Activated naive CD4-positive, alpha-beta T cell treated with anti-CD3 and anti-CD28 coated beads, Interleukin-2, amount 50 U/mL, for 72 hours (primary cell): ENCODE measurements at regions not wholly inside any gene's neighbourhood (a gene's known extent, or its start where the extent isn't known, plus 50 kb on each side); places are given as distances from the start of the nearest gene placed in this dataset.

Experiments used
- ATAC-seq, 2 donors: fragments of 150-1000 bp; cut with Tn5 transposase; 2 replicates each; pipeline ENCODE4 v1.10.0; 2021; ENCODE audit warnings: mild to moderate bottlenecking in 2 of 2, moderate library complexity in 2 of 2
- DNase-seq, 2 donors: peaks; one replicate each; pipeline ENCODE4 v3.0.0; 2021 to 2022; ENCODE audit warnings: low spot score in 2 of 2
- H3K27ac Mint-ChIP-seq, 2 donors: one replicate each; pipeline ENCODE4 v1.8.0; 2022; ENCODE audit warnings: mild to moderate bottlenecking in 2 of 2, mixed read lengths in 2 of 2
- H3K36me3 Mint-ChIP-seq, 2 donors: one replicate each; pipeline ENCODE4 v1.8.0; 2022; ENCODE audit warnings: mixed read lengths in 2 of 2
- H3K9me3 Mint-ChIP-seq, 2 donors: one replicate each; pipeline ENCODE4 v1.8.0; 2022; ENCODE audit warnings: mixed read lengths in 2 of 2

DNA sequence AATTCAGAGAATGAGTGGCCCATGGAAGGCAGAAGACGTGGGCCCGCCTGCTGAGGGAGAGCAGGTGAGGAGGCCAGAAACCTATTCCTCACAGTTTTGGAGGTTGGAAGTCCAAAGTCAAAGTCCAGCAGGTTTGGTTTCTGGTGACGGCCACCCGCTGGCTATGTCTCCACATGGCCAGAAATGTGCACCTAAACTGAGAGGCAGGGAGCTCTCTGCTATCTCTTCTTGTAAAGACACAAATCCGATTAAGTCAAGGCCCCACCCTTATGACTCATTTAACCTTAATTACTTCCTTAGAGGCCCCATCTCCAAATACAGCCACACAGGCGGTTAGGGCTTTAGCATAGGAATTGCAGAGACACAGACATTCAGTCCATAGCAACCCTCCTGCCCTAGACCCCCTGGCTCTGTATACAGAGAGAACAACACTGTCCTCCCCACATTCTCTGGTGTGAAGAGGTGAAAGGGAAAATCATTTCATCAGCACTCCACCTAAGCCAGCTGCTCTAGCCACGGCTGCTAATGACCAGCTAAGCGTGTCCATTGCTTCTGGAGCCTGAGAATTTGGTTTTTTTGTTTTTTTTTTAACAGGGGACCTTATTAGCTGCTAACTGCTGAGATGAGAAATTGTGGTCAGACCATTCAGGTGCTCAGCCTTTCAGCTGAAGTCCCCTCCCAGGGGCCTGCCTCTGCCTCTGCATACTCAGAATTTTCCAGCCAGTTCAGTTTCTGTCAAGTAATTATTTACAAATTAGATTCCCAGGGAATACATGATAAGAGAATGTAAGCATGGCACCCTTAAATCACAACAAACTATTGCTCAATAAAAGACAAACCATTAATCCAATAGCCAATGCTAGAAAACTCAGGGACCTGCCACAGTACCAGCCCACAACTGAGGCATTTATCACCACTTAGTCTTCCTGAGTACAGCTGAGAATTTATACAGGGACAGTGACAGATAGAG is 368.7 kb upstream of the ID2 start:
- ATAC-seq (no peak), DNase-seq (no peak)
- peaks cover 0 to 4% of the 10 kb centered on the region in 2 donors for H3K9me3 Mint-ChIP-seq
- H3K27ac Mint-ChIP-seq: no peak overlapping the region
- no peaks in the 10 kb centered on the region for H3K36me3 Mint-ChIP-seq

GRCh38 chr2:8314063-8314462 is 367.8 kb upstream of the ID2 start:
- peaks cover 0 to 4% of the 10 kb centered on the region in 2 donors for H3K9me3 Mint-ChIP-seq
- ATAC-seq (no peak), DNase-seq (no peak)
- no peak overlapping the region for H3K27ac Mint-ChIP-seq
- H3K36me3 Mint-ChIP-seq: no peaks in the 10 kb centered on the region

- no peak for ATAC-seq
- H3K9me3 Mint-ChIP-seq: peaks cover 0 to 4% of the 10 kb centered on the region in 2 donors
Measured at GRCh38 chr2:8315531-8316165, 366.2 kb upstream of the ID2 start.

DNA sequence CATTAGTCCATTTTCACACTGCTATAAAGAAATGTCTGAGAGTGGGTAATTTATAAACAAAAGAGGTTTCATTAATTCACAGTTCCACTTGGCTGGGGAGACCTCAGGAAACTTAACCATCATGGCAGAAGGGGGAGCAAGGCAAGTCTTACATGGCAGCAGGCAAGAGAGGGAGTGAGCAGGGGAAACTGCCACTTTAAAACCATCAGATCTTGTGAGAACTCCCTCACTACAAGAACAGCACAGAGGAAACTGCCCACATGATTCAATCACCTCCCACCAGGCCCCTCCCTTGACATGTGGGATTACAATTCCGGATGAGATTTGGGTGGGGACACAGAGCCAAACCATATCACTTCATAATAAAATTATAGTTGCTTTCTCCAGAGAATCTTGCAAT is 365.5 kb upstream of the ID2 start:
- Mint-ChIP-seq H3K27ac (no peak overlapping the region), H3K9me3 (peaks cover 0 to 4% of the 10 kb centered on the region in 2 donors), H3K36me3 (no peaks in the 10 kb centered on the region)
- DNase-seq: no peak
- ATAC-seq: no peak

More at GRCh38 chr2:8315531-8316165, 366.2 kb upstream of the ID2 start:
- no peaks in the 10 kb centered on the region for H3K36me3 Mint-ChIP-seq
- no peak overlapping the region for H3K27ac Mint-ChIP-seq
- DNase-seq: no peak

GRCh38 chr2:8317418-8317817 is 364.4 kb upstream of the ID2 start:
- ATAC-seq: no peak
- Mint-ChIP-seq H3K27ac (no peak overlapping the region), H3K36me3 (no peaks in the 10 kb centered on the region), H3K9me3 (peaks cover 0 to 4% of the 10 kb centered on the region in 2 donors)
- no peak for DNase-seq

GRCh38 chr2:8319219-8319618 is 362.6 kb upstream of the ID2 start:
- Mint-ChIP-seq H3K36me3 (peaks cover 0 to 7% of the 10 kb centered on the region in 2 donors), H3K9me3 (peaks cover 0 to 4% of the 10 kb centered on the region in 2 donors), H3K27ac (no peak overlapping the region)
- no peak for DNase-seq
- peak; percentile 67 to 79 for ATAC-seq

GRCh38 chr2:8320311-8321066 is 361.4 kb upstream of the ID2 start:
- no peak for ATAC-seq
- Mint-ChIP-seq H3K9me3 (peaks cover 0 to 4% of the 10 kb centered on the region in 2 donors), H3K27ac (no peak overlapping the region), H3K36me3 (peaks cover 0 to 7% of the 10 kb centered on the region in 2 donors)
- no peak for DNase-seq

GRCh38 chr2:8322634-8323033 is 359.2 kb upstream of the ID2 start:
- DNase-seq: no peak
- H3K27ac Mint-ChIP-seq: no peak overlapping the region
- H3K36me3 Mint-ChIP-seq: peaks cover 0 to 7% of the 10 kb centered on the region in 2 donors
- H3K9me3 Mint-ChIP-seq: no peaks in the 10 kb centered on the region
- ATAC-seq: no peak

- no peak overlapping the region for H3K27ac Mint-ChIP-seq
- H3K36me3 Mint-ChIP-seq: peaks cover 0 to 7% of the 10 kb centered on the region in 2 donors
- ATAC-seq: peak; percentile 26 to 37
- H3K9me3 Mint-ChIP-seq: no peaks in the 10 kb centered on the region
- no peak for DNase-seq
Measured at GRCh38 chr2:8324164-8324856, 357.5 kb upstream of the ID2 start.

DNA sequence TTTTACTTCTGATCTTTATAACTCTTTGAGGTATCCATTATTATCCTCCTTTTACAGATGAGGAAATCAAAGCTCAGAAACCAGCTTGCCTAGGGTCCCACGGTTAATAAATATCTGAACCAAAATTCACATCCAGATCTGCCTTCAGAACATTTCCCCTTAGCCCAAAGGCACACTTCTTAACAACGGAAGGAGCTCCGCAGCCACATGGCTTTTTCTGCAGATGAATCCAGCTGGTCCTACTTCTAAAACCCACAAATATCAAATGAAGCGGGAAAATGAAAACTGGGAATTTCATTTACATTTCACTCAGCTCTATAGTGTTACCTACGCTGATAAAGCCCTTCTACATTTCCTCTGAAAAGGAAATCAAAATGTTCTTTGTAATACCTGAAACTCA is 357.0 kb upstream of the ID2 start:
- DNase-seq: no peak
- Mint-ChIP-seq H3K9me3 (no peaks in the 10 kb centered on the region), H3K36me3 (peaks cover 0 to 7% of the 10 kb centered on the region in 2 donors), H3K27ac (no peak overlapping the region)
- no peak for ATAC-seq

- Mint-ChIP-seq H3K27ac (no peak overlapping the region), H3K9me3 (no peaks in the 10 kb centered on the region), H3K36me3 (peaks cover 0 to 7% of the 10 kb centered on the region in 2 donors)
- DNase-seq (no peak), ATAC-seq (no peak)
Measured at GRCh38 chr2:8327371-8328100, 354.3 kb upstream of the ID2 start.

DNA sequence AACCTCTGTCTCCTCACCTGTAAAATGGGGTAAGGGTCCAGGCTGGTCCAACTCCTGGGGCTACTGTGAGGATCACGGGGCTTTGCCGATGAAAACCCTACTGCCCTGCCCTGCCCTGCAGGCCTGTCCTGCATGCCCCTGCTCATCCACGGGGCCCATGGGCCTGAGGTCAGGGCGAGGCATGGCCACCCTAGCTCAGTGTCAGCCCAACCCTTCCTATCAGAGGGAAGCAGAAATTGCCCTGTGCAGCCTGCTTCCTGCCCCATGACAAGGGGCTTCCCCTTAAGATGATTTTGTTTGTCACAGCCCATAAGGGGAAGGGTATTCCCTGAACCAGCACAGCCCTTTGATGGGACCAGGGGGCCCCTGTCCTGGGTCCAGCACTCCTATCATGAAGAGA is 353.6 kb upstream of the ID2 start:
- Mint-ChIP-seq H3K36me3 (peaks cover 0 to 4% of the 10 kb centered on the region in 2 donors), H3K27ac (no peak overlapping the region), H3K9me3 (no peaks in the 10 kb centered on the region)
- DNase-seq: no peak
- ATAC-seq: peak in 1 of 2 donors; percentile 44

DNA sequence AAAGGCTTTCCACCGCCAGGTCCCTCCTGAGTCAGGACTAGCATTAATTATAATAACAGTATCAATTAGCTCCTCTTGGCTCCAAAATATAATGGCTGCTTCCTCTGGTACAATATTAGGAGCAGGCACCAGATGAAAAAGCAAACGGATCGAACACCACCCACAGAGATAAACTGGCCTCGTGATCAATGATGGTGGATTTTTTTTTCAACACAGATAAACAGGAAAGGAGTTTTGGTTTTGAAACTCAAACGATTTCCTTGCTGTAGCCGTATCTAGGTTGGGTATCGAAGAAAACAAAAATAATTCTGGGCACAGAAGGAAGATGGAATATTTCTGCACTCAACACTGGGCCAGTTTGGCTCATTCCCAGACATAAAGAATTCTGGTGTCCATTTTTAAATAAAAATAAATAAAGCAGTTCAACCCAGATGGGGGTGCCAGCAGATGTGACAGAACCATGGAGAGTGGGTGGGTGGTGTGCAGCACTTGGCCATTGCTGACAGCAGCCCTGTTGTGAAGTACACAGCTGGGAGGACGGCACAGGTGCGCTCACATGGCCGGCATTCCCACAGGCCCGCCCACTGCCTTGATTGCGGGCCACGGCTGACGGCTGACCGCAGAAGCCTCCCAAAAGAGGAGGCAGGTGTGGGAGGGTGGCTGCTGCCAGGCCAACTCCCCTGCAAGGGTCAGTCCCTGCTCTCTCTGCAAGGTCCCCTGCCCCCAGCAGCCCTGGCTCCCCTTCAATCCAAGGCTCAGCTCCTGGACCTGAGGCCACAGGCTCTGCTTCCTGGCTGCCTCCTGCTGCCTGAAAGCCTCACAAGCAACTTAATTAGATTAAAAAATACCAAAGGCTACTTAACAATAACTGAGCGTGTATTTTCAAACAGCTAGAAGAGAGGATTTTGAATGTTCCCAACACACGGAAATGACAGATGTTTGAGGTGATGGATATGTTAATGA is 351.9 kb upstream of the ID2 start:
- DNase-seq: no peak
- Mint-ChIP-seq H3K9me3 (peaks cover 0 to 4% of the 10 kb centered on the region in 2 donors), H3K27ac (no peak overlapping the region), H3K36me3 (peaks cover 0 to 5% of the 10 kb centered on the region in 2 donors)
- ATAC-seq: no peak

DNA sequence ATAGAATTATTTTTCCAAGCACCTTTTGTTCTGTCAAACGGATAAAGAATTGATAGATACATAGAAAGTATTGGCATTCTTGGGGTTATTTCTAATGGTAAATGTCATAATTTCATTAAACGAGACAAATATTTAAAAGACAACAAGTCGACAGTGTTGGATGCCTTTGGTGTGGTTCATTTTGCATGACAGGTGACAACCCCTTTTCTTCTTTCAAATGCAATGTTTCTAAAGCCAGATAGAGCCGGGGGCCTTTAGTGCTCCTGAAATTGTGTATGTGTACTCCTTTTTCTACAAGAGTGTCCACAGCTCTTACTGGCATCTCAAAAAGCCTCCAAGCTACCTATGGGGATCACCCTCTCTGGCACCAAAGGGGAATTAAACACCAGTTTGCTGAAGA is 350.8 kb upstream of the ID2 start:
- Mint-ChIP-seq H3K27ac (no peak overlapping the region), H3K36me3 (peaks cover 0 to 5% of the 10 kb centered on the region in 2 donors), H3K9me3 (peaks cover 0 to 4% of the 10 kb centered on the region in 2 donors)
- ATAC-seq (no peak), DNase-seq (no peak)

DNA sequence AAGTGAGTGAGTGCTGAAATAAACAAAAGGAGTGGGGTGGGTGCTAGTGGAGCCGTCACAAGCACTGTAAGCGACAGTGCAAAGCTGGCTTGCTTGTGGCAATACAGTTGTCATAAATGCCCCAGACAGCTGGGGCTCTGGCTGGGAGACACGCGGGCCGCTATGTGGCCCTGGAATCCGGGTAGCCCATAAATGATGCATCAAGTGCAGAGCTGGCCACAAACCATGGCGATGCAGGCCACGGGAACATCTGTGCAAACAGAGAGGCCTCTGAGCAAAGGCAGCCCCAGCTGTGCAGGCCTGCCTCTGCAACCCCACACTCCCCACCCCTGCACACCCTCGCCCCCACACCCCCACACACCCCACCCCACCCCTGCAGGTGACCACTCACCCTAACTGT is 349.2 kb upstream of the ID2 start:
- Mint-ChIP-seq H3K9me3 (peaks cover 0 to 4% of the 10 kb centered on the region in 2 donors), H3K27ac (no peak overlapping the region)
- no peak for ATAC-seq

More for the DNA sequence above, 349.2 kb upstream of the ID2 start:
- DNase-seq: no peak
- peaks cover 0 to 5% of the 10 kb centered on the region in 2 donors for H3K36me3 Mint-ChIP-seq
